HepG2 (cell line): ENCODE measurements at regions not wholly inside any gene's neighbourhood (a gene's known extent, or its start where the extent isn't known, plus 50 kb on each side); places are given as distances from the start of the nearest gene placed in this dataset.

Experiments
- BRCA1 ChIP-seq: sonication (generic); formaldehyde crosslinking; IDR thresholded peaks from 2 replicates; pipeline ENCODE4 v1.4.0; 2020; ENCODE audit warnings: missing genetic modification reagents
- IRF2 ChIP-seq: IDR thresholded peaks from 2 replicates; pipeline ENCODE4 v1.6.1; 2018; ENCODE audit warnings: missing genetic modification reagents, missing compliant biosample characterization
- ZNF138 ChIP-seq: sonication (generic); formaldehyde crosslinking; IDR thresholded peaks from 2 replicates; pipeline ENCODE4 v1.5.0; 2020; ENCODE audit warnings: mild to moderate bottlenecking, low read depth, missing genetic modification reagents
- ZNF317 ChIP-seq: sonication (generic); formaldehyde crosslinking; IDR thresholded peaks from 2 replicates; pipeline ENCODE4 v1.5.0; 2020; ENCODE audit warnings: mild to moderate bottlenecking, missing genetic modification reagents
- ZSCAN20 ChIP-seq: sonication (generic); formaldehyde crosslinking; IDR thresholded peaks from 2 replicates; pipeline ENCODE4 v1.4.0; 2020; ENCODE audit warnings: missing genetic modification reagents, mild to moderate bottlenecking, borderline replicate concordance
- TF ChIP-seq, protein P1 (sequence below): sonication (generic); formaldehyde crosslinking; IDR thresholded peaks from 2 replicates; pipeline ENCODE4 v1.5.0; 2020; ENCODE audit warnings: mild to moderate bottlenecking, missing genetic modification reagents, borderline replicate concordance

DNA sequence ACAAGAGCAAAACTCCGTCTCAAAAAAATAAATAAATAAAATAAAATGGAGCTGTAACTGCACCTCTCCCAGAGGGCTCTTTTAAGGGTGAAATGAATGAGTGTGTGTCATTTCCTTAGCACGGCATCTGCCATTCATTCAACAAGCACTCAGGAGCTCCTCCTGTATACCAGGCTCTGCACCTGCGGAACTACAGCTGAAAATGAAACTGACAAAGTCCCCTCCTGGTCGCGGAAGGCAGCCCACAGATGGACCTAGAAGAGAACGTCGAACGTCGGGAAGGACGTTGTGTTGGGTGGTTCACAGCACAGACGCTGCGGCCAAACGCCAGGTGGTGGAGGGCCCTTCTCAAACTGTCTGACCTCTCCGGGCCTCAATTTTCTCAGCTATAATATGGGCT is 256.4 kb downstream of the TFAP2C start:
- TF ChIP-seq IRF2 (CRISPR knock-in tag) (no peak), ZSCAN20 (CRISPR knock-in tag) (no peak), BRCA1 (no peak), ZNF138 (no peak), ZNF317 (no peak)
- TF ChIP-seq, protein P1, sequence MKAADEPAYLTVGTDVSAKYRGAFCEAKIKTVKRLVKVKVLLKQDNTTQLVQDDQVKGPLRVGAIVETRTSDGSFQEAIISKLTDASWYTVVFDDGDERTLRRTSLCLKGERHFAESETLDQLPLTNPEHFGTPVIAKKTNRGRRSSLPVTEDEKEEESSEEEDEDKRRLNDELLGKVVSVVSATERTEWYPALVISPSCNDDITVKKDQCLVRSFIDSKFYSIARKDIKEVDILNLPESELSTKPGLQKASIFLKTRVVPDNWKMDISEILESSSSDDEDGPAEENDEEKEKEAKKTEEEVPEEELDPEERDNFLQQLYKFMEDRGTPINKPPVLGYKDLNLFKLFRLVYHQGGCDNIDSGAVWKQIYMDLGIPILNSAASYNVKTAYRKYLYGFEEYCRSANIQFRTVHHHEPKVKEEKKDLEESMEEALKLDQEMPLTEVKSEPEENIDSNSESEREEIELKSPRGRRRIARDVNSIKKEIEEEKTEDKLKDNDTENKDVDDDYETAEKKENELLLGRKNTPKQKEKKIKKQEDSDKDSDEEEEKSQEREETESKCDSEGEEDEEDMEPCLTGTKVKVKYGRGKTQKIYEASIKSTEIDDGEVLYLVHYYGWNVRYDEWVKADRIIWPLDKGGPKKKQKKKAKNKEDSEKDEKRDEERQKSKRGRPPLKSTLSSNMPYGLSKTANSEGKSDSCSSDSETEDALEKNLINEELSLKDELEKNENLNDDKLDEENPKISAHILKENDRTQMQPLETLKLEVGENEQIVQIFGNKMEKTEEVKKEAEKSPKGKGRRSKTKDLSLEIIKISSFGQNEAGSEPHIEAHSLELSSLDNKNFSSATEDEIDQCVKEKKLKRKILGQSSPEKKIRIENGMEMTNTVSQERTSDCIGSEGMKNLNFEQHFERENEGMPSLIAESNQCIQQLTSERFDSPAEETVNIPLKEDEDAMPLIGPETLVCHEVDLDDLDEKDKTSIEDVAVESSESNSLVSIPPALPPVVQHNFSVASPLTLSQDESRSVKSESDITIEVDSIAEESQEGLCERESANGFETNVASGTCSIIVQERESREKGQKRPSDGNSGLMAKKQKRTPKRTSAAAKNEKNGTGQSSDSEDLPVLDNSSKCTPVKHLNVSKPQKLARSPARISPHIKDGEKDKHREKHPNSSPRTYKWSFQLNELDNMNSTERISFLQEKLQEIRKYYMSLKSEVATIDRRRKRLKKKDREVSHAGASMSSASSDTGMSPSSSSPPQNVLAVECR: no peak
